KMS-11 (cell line): ENCODE measurements at regions not wholly inside any gene's neighbourhood (a gene's known extent, or its start where the extent isn't known, plus 50 kb on each side); places are given as distances from the start of the nearest gene placed in this dataset.
A peak's percentile ranks its signal among the peaks of the same experiment; 100 is the strongest.

Experiments used
- H2AFZ ChIP-seq: fragments of 200-600 bp; sonication (generic); 2 replicates; pipeline ENCODE4 v1.6.1; 2016; ENCODE audit warnings: antibody characterized with exemption, mixed run types, low read depth
- H3K27ac ChIP-seq: fragments of 200-600 bp; sonication (generic); 2 replicates; pipeline ENCODE4 v1.6.1; 2016; ENCODE audit warnings: mild to moderate bottlenecking, mixed run types
- H3K27me3 ChIP-seq: fragments of 200-600 bp; sonication (generic); 2 replicates; pipeline ENCODE4 v1.6.1; 2017; ENCODE audit warnings: mild to moderate bottlenecking, low read depth, mixed run types, moderate library complexity; ENCODE audit not compliant: insufficient read depth
- H3K36me3 ChIP-seq: fragments of 200-600 bp; sonication (generic); 2 replicates; pipeline ENCODE4 v1.6.1; 2017; ENCODE audit warnings: mild to moderate bottlenecking, mixed run types; ENCODE audit not compliant: insufficient read depth
- H3K4me1 ChIP-seq: fragments of 200-600 bp; sonication (generic); 2 replicates; pipeline ENCODE4 v1.6.1; 2016; ENCODE audit warnings: mild to moderate bottlenecking, low read depth, mixed run types; ENCODE audit not compliant: poor library complexity, severe bottlenecking
- H3K4me2 ChIP-seq: fragments of 200-600 bp; sonication (generic); 2 replicates; pipeline ENCODE4 v1.7.0; 2016; ENCODE audit warnings: mild to moderate bottlenecking, mixed run types
- H3K4me3 ChIP-seq: fragments of 200-600 bp; sonication (generic); IDR thresholded peaks from 2 replicates; pipeline ENCODE4 v1.6.1; 2017; ENCODE audit warnings: low read depth, low read length, mixed read lengths; ENCODE audit not compliant: insufficient read depth
- H3K79me2 ChIP-seq: fragments of 200-600 bp; sonication (generic); 2 replicates; pipeline ENCODE4 v1.6.1; 2016; ENCODE audit warnings: low read depth, mixed run types; ENCODE audit not compliant: insufficient read depth
- H3K9ac ChIP-seq: fragments of 200-600 bp; sonication (generic); 2 replicates; pipeline ENCODE4 v1.6.1; 2016; ENCODE audit warnings: mild to moderate bottlenecking, mixed run types
- H4K20me1 ChIP-seq: fragments of 200-600 bp; sonication (generic); 2 replicates; pipeline ENCODE4 v1.6.1; 2016; ENCODE audit warnings: mild to moderate bottlenecking, mixed run types; ENCODE audit not compliant: insufficient read depth
- CTCF ChIP-seq: fragments of 200-600 bp; sonication (generic); conservative IDR thresholded peaks from 2 replicates; pipeline ENCODE4 v1.6.1; 2017; ENCODE audit warnings: low read depth, mild to moderate bottlenecking, antibody characterized with exemption, low read length, moderate library complexity, mixed read lengths

DNA sequence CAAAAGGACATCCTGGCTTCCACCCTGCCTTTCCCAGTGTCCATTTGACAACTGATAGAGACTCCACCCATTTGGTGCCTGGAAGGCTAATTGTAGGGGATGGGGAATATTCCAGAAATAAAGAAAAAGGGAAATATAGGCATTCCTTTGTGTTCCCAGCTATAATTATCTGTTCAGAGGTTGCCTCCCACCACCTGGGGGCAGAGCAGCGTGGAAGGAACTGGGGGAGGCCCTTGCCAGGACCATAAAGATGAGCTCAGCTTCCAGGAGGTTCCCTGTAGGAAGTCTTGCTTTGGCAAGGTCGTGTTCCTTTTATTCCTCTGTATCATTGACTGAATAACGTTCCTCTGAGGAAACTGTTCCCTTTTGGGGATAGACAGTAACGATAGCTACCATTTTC is 214.7 kb downstream of the TFAP2C start:
- no peaks in the 10 kb centered on the region for H3K27me3 ChIP-seq
- no peak overlapping the region for H3K27ac ChIP-seq
- no peak; the same call in 1 of the 2 replicates for TF ChIP-seq CTCF
- H4K20me1 ChIP-seq, result no peaks in the 10 kb centered on the region
- no peak overlapping the region for H3K9ac ChIP-seq
- H2AFZ ChIP-seq, result peak overlapping the region; percentile 10; the same call in 1 of the 2 replicates
- no peaks in the 10 kb centered on the region for H3K79me2 ChIP-seq
- no peaks in the 10 kb centered on the region for H3K36me3 ChIP-seq
- no peak overlapping the region for H3K4me2 ChIP-seq
- H3K4me3 ChIP-seq, result no peak overlapping the region
- no peaks in the 10 kb centered on the region for H3K4me1 ChIP-seq

GRCh38 chr20:56845546-56846086 is 216.5 kb downstream of the TFAP2C start:
- no peaks in the 10 kb centered on the region for H3K4me1 ChIP-seq

GRCh38 chr20:56848561-56848960 is 219.5 kb downstream of the TFAP2C start:
- Histone ChIP-seq H3K4me2 (no peak overlapping the region), H3K4me1 (no peaks in the 10 kb centered on the region), H3K4me3 (no peak overlapping the region), H2AFZ (no peak overlapping the region), H3K27me3 (no peaks in the 10 kb centered on the region), H3K27ac (no peak overlapping the region), H3K9ac (no peak overlapping the region), H3K36me3 (no peaks in the 10 kb centered on the region), H3K79me2 (no peaks in the 10 kb centered on the region), H4K20me1 (no peaks in the 10 kb centered on the region)
- TF ChIP-seq CTCF, result no peak

More at GRCh38 chr20:56845546-56846086, 216.5 kb downstream of the TFAP2C start:
- Histone ChIP-seq H3K4me2 (no peak overlapping the region), H3K27ac (no peak overlapping the region), H3K79me2 (no peaks in the 10 kb centered on the region), H3K27me3 (no peaks in the 10 kb centered on the region), H3K4me3 (no peak overlapping the region), H3K36me3 (no peaks in the 10 kb centered on the region), H3K9ac (no peak overlapping the region), H4K20me1 (no peaks in the 10 kb centered on the region), H2AFZ (no peak overlapping the region)
- TF ChIP-seq CTCF, result no peak

- H3K4me2 ChIP-seq, result no peak overlapping the region
- no peak overlapping the region for H3K9ac ChIP-seq
- no peak overlapping the region for H3K4me3 ChIP-seq
- H4K20me1 ChIP-seq, result no peaks in the 10 kb centered on the region
- H3K79me2 ChIP-seq, result no peaks in the 10 kb centered on the region
- no peaks in the 10 kb centered on the region for H3K36me3 ChIP-seq
- H2AFZ ChIP-seq, result no peak overlapping the region
- no peaks in the 10 kb centered on the region for H3K27me3 ChIP-seq
- H3K4me1 ChIP-seq, result no peaks in the 10 kb centered on the region
- H3K27ac ChIP-seq, result no peak overlapping the region
- TF ChIP-seq CTCF, result no peak
Observed at GRCh38 chr20:56851552-56851951, 222.4 kb downstream of the TFAP2C start.
